Tibial nerve (tissue), 4 donors: ENCODE measurements at regions not wholly inside any gene's neighbourhood (a gene's known extent, or its start where the extent isn't known, plus 50 kb on each side); places are given as distances from the start of the nearest gene placed in this dataset.
A peak's percentile ranks its signal among the peaks of the same experiment; 100 is the strongest.

Experiments used
- DNase-seq, 2 donors: peaks; one replicate each; pipeline ENCODE4 v3.0.0-alpha.2; 2019; ENCODE audit warnings: low spot score in 2 of 2
- H3K27ac ChIP-seq, 4 donors: fragments of 200-600 bp; sonication (generic) in 3 of 4; one replicate each; pipeline ENCODE4 v1.5.1; 2017 to 2019; ENCODE audit warnings: mild to moderate bottlenecking in 1 of 4
- H3K27me3 ChIP-seq, 2 donors: fragments of 200-600 bp; sonication (generic) in 1 of 2; one replicate each; pipeline versions ENCODE4 v1.5.1 to v1.6.0; 2017 to 2019
- H3K36me3 ChIP-seq, 3 donors: fragments of 200-600 bp; sonication (generic); one replicate each; pipeline ENCODE4 v1.5.1; 2018 to 2019
- H3K4me1 ChIP-seq, 4 donors: fragments of 200-600 bp; sonication (generic) in 3 of 4; one replicate each; pipeline ENCODE4 v1.5.1; 2017 to 2019
- H3K4me3 ChIP-seq, 4 donors: fragments of 200-600 bp; sonication (generic) in 3 of 4; one replicate each; pipeline ENCODE4 v1.5.1; 2017 to 2019; ENCODE audit warnings: mild to moderate bottlenecking in 1 of 4, moderate library complexity in 1 of 4
- H3K9me3 ChIP-seq, 4 donors: fragments of 200-600 bp; sonication (generic) in 3 of 4; one replicate each; pipeline ENCODE4 v1.5.1; 2017 to 2019
- CTCF ChIP-seq, 5 experiments: fragments of 200-600 bp in 3 of 5; fragments of 450-650 bp in 2 of 5; sonication (generic) in 3 of 5; IDR thresholded peaks; one replicate each; pipeline ENCODE4 v1.5.1; 2016 to 2019; ENCODE audit warnings: antibody characterized with exemption in 5 of 5, mild to moderate bottlenecking in 3 of 5, moderate library complexity in 2 of 5
- EP300 ChIP-seq, 2 donors: sonication (generic); formaldehyde crosslinking; IDR thresholded peaks; one replicate each; pipeline ENCODE4 v1.6.1; 2017; ENCODE audit warnings: antibody characterized with exemption in 2 of 2, mild to moderate bottlenecking in 1 of 2
- POLR2A ChIP-seq, 2 donors: fragments of 450-650 bp; IDR thresholded peaks; one replicate each; pipeline ENCODE4 v1.6.1; 2017; ENCODE audit warnings: antibody characterized with exemption in 2 of 2, mild to moderate bottlenecking in 2 of 2, moderate library complexity in 2 of 2
- WGBS, 2 donors: methylation state at CpG; one replicate each; pipeline ENCODE4 v1.1.5; 2018; 5-methylcytosine and 5-hydroxymethylcytosine counted together

GRCh38 chr11:71342116-71342515, 89.7 kb upstream of the SHANK2 start:
- peaks cover 0 to 3% (median 0%) of the 10 kb centered on the region in 4 donors for H3K4me1 ChIP-seq
- no peaks in the 10 kb centered on the region for H3K27me3 ChIP-seq
- no peak overlapping the region for H3K27ac ChIP-seq
- TF ChIP-seq CTCF (IDR thresholded peaks at IDR 0.05) (no peak), POLR2A (IDR thresholded peaks at IDR 0.05) (no peak), EP300 (IDR thresholded peaks at IDR 0.05) (no peak)
- H3K4me3 ChIP-seq = no peak overlapping the region
- WGBS, 2 donors = 71 to 77% methylated on average over 13 of the region's 13 CpGs
- no peaks in the 10 kb centered on the region for H3K9me3 ChIP-seq
- DNase-seq = no peak
- no peaks in the 10 kb centered on the region for H3K36me3 ChIP-seq

- TF ChIP-seq EP300 (IDR thresholded peaks at IDR 0.05) (no peak), POLR2A (IDR thresholded peaks at IDR 0.05) (no peak), CTCF (IDR thresholded peaks at IDR 0.05) (no peak)
- no peaks in the 10 kb centered on the region for H3K36me3 ChIP-seq
- H3K27me3 ChIP-seq = no peaks in the 10 kb centered on the region
- peaks cover 0 to 3% (median 0%) of the 10 kb centered on the region in 4 donors for H3K4me1 ChIP-seq
- no peak for DNase-seq
- H3K9me3 ChIP-seq = no peaks in the 10 kb centered on the region
- H3K4me3 ChIP-seq = no peak overlapping the region
- H3K27ac ChIP-seq = no peak overlapping the region
- WGBS, 2 donors = 90 to 97% methylated on average over 9 of the region's 9 CpGs
These were observed 89.2 kb upstream of the SHANK2 start for GRCh38 chr11:71341596-71341995.

- H3K27me3 ChIP-seq = no peaks in the 10 kb centered on the region
These were observed 88.8 kb upstream of the SHANK2 start for GRCh38 chr11:71341173-71341572.

GRCh38 chr11:71340086-71340606, 87.8 kb upstream of the SHANK2 start:
- H3K9me3 ChIP-seq = no peaks in the 10 kb centered on the region
- TF ChIP-seq CTCF (IDR thresholded peaks at IDR 0.05) (no peak), EP300 (IDR thresholded peaks at IDR 0.05) (no peak), POLR2A (IDR thresholded peaks at IDR 0.05) (no peak)
- peaks cover 0 to 3% (median 0%) of the 10 kb centered on the region in 4 donors for H3K4me1 ChIP-seq
- 81 to 92% methylated on average over 12 of the region's 12 CpGs for WGBS, 2 donors
- no peak for DNase-seq
- no peak overlapping the region for H3K4me3 ChIP-seq
- no peaks in the 10 kb centered on the region for H3K27me3 ChIP-seq
- no peak overlapping the region for H3K27ac ChIP-seq
- H3K36me3 ChIP-seq = no peaks in the 10 kb centered on the region

More at GRCh38 chr11:71341173-71341572, 88.8 kb upstream of the SHANK2 start:
- TF ChIP-seq POLR2A (IDR thresholded peaks at IDR 0.05) (no peak), EP300 (IDR thresholded peaks at IDR 0.05) (no peak), CTCF (IDR thresholded peaks at IDR 0.05) (no peak)
- H3K4me1 ChIP-seq = peaks cover 0 to 3% (median 0%) of the 10 kb centered on the region in 4 donors
- H3K27ac ChIP-seq = no peak overlapping the region
- no peaks in the 10 kb centered on the region for H3K9me3 ChIP-seq
- 91 to 93% methylated on average over 8 of the region's 8 CpGs for WGBS, 2 donors
- no peak for DNase-seq
- no peaks in the 10 kb centered on the region for H3K36me3 ChIP-seq
- no peak overlapping the region for H3K4me3 ChIP-seq

- H3K4me3 ChIP-seq = peak overlapping the region in 1 of 4 donors; percentile 9
- no peak for DNase-seq
- H3K4me1 ChIP-seq = peaks cover 0 to 3% (median 0%) of the 10 kb centered on the region in 4 donors
- H3K9me3 ChIP-seq = no peaks in the 10 kb centered on the region
- no peaks in the 10 kb centered on the region for H3K36me3 ChIP-seq
- no peaks in the 10 kb centered on the region for H3K27me3 ChIP-seq
- 51 to 55% methylated on average over 13 to 14 of the region's 14 CpGs for WGBS, 2 donors
- no peak overlapping the region for H3K27ac ChIP-seq
- TF ChIP-seq EP300 (IDR thresholded peaks at IDR 0.05) (no peak), CTCF (IDR thresholded peaks at IDR 0.05) (no peak), POLR2A (IDR thresholded peaks at IDR 0.05) (no peak)
These were observed 87.1 kb upstream of the SHANK2 start for GRCh38 chr11:71339396-71339881.
